ENCODE measurements at regions not wholly inside any gene's neighbourhood (a gene's known extent, or its start where the extent isn't known, plus 50 kb on each side); places are given as distances from the start of the nearest gene placed in this dataset.

- Histone ChIP-seq H2BK5ac (ENCODE audit: insufficient read length, low read length) (no peak overlapping the region), H3K9ac (ENCODE audit: extremely low read depth, insufficient read length, low read length) (no peak overlapping the region), H3K23ac (ENCODE audit: insufficient read length, low read depth, low read length) (no peak overlapping the region), H3K27me3 (ENCODE audit: insufficient read depth, low read length) (no peaks in the 10 kb centered on the region), H2BK15ac (ENCODE audit: low read depth, low read length) (no peak overlapping the region), H4K5ac (ENCODE audit: insufficient read length, low read depth, low read length) (no peak overlapping the region), H3K14ac (ENCODE audit: insufficient read depth, low read length) (no peak overlapping the region), H2BK12ac (ENCODE audit: insufficient read length, low read depth, low read length) (no peak overlapping the region), H4K8ac (replicated peaks; ENCODE audit: insufficient read length, low read depth, low read length) (no peak overlapping the region), H2BK20ac (ENCODE audit: low read depth, low read length, poor library complexity, severe bottlenecking) (no peak overlapping the region), H2AFZ (ENCODE audit: low read length) (no peak overlapping the region), H4K91ac (ENCODE audit: insufficient read length, low read depth, low read length) (no peak overlapping the region), H2AK5ac (ENCODE audit: insufficient read length, low read length) (no peak overlapping the region), H3K27ac (ENCODE audit: insufficient read length, low read depth, low read length) (no peak overlapping the region), H3K4ac (ENCODE audit: low read depth, low read length) (no peak overlapping the region), H3K23me2 (ENCODE audit: insufficient read length, low read depth, low read length, poor library complexity, severe bottlenecking) (no peaks in the 10 kb centered on the region), H3K56ac (ENCODE audit: insufficient read length, low read depth, low read length) (no peak overlapping the region), H3T11ph (ENCODE audit: low read length) (no peak overlapping the region), H3K79me1 (ENCODE audit: insufficient read depth, low read depth, low read length, poor library complexity, severe bottlenecking) (no peaks in the 10 kb centered on the region), H3K4me1 (ENCODE audit: insufficient read depth, low read length) (no peaks in the 10 kb centered on the region), H3K4me2 (ENCODE audit: insufficient read depth, insufficient read length, low read length) (no peak overlapping the region), H3K18ac (ENCODE audit: insufficient read length, low read depth, low read length) (no peak overlapping the region), H3K9me3 (ENCODE audit: control insufficient read depth, low read depth, low read length) (no peaks in the 10 kb centered on the region), H3K79me2 (ENCODE audit: insufficient read depth, low read length) (no peaks in the 10 kb centered on the region), H2BK120ac (ENCODE audit: low read depth, low read length, poor library complexity, severe bottlenecking) (no peak overlapping the region), H4K20me1 (ENCODE audit: control insufficient read depth, insufficient read depth, insufficient read length) (no peaks in the 10 kb centered on the region)
- no peaks in the 10 kb centered on the region; a peak in 1 of 7 replicates for H3K36me3 Mint-ChIP-seq (ENCODE audit: insufficient read depth in 1 of 3, low read depth in 3 of 3)
- H3K27ac Mint-ChIP-seq = no peak overlapping the region
- DNase-seq = no peak
- H3K27me3 Mint-ChIP-seq (ENCODE audit: low read depth) = peaks cover 2% of the 10 kb centered on the region
- 0 out of 4 replicates have a peak, but pooled peaks cover 0 to 4% of the 10 kb centered on the region in 2 experiments for H3K4me1 Mint-ChIP-seq
- no peaks in the 10 kb centered on the region for H3K9me3 Mint-ChIP-seq
- no CpG with 5 or more reads among the region's 1 CpG for WGBS (ENCODE audit: extremely low coverage, insufficient read length, low lambda C conversion rate)
- TF ChIP-seq CTCF (conservative IDR thresholded peaks at IDR 0.05) = no peak
- H3K4me3 Mint-ChIP-seq = no peak overlapping the region
Observed at GRCh38 chr7:45359250-45359649, 201.7 kb downstream of the RAMP3 start.
